ENCODE measurements at regions not wholly inside any gene's neighbourhood (a gene's known extent, or its start where the extent isn't known, plus 50 kb on each side); places are given as distances from the start of the nearest gene placed in this dataset.
"Not testable (repeated sequence)": the region's sequence is repeated elsewhere in the genome, so short reads cannot be mapped to it uniquely, and the experiment has no call there.

GRCh38 chr10:9944690-9945089, 1073.0 kb upstream of the CELF2 start:
- no peaks in the 10 kb centered on the region for H3K4me1 Mint-ChIP-seq
- H3K4me3 Mint-ChIP-seq, result no peak overlapping the region
- H3K27me3 Mint-ChIP-seq, result no peaks in the 10 kb centered on the region
- CTCF ChIA-PET, result no interaction called here
- H3K36me3 Mint-ChIP-seq, result no peaks in the 10 kb centered on the region
- no peak for DNase-seq
- peaks cover 2% of the 10 kb centered on the region for H3K9me3 Mint-ChIP-seq
- H3K27ac Mint-ChIP-seq, result no peak overlapping the region

DNA sequence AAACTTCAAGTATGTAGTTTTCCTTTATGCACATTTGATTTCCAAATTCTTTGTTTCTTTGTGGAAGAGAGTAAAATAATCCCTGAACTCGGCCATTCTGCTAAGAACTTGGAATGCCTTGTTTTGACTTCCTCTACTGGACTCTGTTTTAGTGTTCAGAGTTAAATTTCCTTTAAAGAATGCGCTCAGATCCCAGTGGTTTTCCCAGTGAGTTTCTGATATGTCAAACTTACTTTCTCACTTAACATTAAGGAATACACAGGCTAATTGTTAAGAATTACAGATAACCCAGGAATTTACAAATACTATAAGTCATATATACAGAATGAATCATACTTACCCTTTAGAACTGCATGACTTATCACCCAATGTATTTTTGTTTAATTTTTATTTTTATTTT, 1067.6 kb upstream of the CELF2 start:
- Mint-ChIP-seq H3K27ac (no peak overlapping the region), H3K4me3 (no peak overlapping the region), H3K4me1 (no peaks in the 10 kb centered on the region), H3K36me3 (no peaks in the 10 kb centered on the region), H3K9me3 (peaks cover 3% of the 10 kb centered on the region), H3K27me3 (no peaks in the 10 kb centered on the region)
- CTCF ChIA-PET, result no interaction called here
- no peak for DNase-seq

GRCh38 chr10:9951481-9952257, 1066.0 kb upstream of the CELF2 start:
- H3K4me3 Mint-ChIP-seq, result no peak overlapping the region
- no peak overlapping the region for H3K27ac Mint-ChIP-seq
- H3K4me1 Mint-ChIP-seq, result no peaks in the 10 kb centered on the region
- no peaks in the 10 kb centered on the region for H3K36me3 Mint-ChIP-seq
- CTCF ChIA-PET, result no interaction called here
- H3K27me3 Mint-ChIP-seq, result no peaks in the 10 kb centered on the region
- peaks cover 3% of the 10 kb centered on the region for H3K9me3 Mint-ChIP-seq
- DNase-seq, result no peak

- Mint-ChIP-seq H3K27me3 (no peaks in the 10 kb centered on the region), H3K36me3 (no peaks in the 10 kb centered on the region), H3K9me3 (no peaks in the 10 kb centered on the region), H3K27ac (no peak overlapping the region), H3K4me1 (no peaks in the 10 kb centered on the region), H3K4me3 (no peak overlapping the region)
- no peak for DNase-seq
- CTCF ChIA-PET, result no interaction called here
Measured at GRCh38 chr10:9957351-9957750, 1060.3 kb upstream of the CELF2 start.

GRCh38 chr10:9957876-9958275, 1059.8 kb upstream of the CELF2 start:
- CTCF ChIA-PET, H3K9me3 Mint-ChIP-seq, H3K4me1 Mint-ChIP-seq, H3K4me3 Mint-ChIP-seq, H3K27ac Mint-ChIP-seq, DNase-seq, H3K36me3 Mint-ChIP-seq, H3K27me3 Mint-ChIP-seq: not testable (repeated sequence)

DNA sequence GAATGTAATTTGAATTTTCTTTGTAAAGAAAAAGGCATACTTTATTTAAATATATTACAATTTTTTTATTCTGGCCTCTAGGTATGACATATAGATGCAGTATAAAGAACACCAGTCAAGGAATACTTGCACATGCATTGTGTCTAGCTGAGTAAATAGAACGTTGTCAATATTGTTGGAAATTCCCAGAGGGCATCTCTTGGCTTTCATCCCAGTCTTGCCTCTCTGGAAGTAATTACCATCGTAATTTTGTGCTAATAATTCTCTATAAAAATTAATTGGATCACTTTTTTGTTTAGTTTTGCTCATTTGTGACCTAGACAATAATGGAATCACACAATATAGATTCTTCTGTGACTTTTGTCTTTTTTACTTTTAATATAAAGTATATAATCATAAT, 1052.3 kb upstream of the CELF2 start:
- H3K9me3 Mint-ChIP-seq, result no peaks in the 10 kb centered on the region
- CTCF ChIA-PET, result no interaction called here
- no peaks in the 10 kb centered on the region for H3K27me3 Mint-ChIP-seq
- H3K27ac Mint-ChIP-seq, result no peak overlapping the region
- DNase-seq, result no peak
- no peaks in the 10 kb centered on the region for H3K36me3 Mint-ChIP-seq
- no peaks in the 10 kb centered on the region for H3K4me1 Mint-ChIP-seq
- H3K4me3 Mint-ChIP-seq, result no peak overlapping the region

DNA sequence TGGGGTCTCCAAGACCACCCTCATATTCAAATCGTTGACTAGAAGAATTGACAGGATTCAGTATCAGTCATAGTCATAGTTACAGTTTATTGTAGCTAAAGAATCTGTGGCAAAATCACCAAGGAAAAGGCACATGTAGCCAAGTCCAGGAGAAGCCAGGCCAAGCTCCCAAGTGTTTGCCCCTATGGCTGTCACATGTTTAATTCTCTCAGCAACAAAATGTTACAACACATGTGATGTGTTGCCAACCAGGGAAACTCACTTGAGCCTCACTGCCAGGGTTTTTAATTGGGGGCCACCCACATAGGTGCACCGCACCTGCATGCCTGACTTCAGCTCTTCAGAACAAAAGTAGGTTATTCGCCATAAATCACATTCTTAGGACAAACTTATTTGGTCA, 1030.9 kb upstream of the CELF2 start:
- Mint-ChIP-seq H3K4me1 (no peaks in the 10 kb centered on the region), H3K27ac (no peak overlapping the region), H3K36me3 (no peaks in the 10 kb centered on the region), H3K4me3 (no peak overlapping the region), H3K9me3 (peaks cover 1% of the 10 kb centered on the region), H3K27me3 (no peaks in the 10 kb centered on the region)
- CTCF ChIA-PET, result no interaction called here
- no peak for DNase-seq

DNA sequence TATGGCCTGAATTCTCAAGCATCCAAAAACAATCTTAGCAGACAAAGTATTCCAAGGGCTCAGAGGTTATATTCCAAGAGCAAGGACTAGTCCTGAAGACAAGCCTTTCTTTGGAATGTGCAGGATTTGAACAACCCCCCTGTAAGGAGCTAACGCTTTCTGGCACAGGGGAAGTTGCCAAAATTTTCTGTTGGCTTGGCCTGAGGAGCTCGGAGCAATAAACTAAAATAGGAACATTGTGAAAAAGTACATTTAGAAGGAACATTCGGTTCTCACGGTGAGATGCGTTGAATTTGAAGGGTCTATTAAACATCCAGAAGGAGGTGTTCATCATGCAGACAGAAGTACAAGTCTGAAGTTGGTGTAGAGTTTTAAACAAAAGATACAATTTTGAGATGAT, 1030.5 kb upstream of the CELF2 start:
- Mint-ChIP-seq H3K27me3 (no peaks in the 10 kb centered on the region), H3K9me3 (peaks cover 1% of the 10 kb centered on the region), H3K4me1 (no peaks in the 10 kb centered on the region), H3K36me3 (no peaks in the 10 kb centered on the region), H3K27ac (no peak overlapping the region), H3K4me3 (no peak overlapping the region)
- CTCF ChIA-PET, result no interaction called here
- no peak for DNase-seq

- no peaks in the 10 kb centered on the region for H3K36me3 Mint-ChIP-seq
- CTCF ChIA-PET, result no interaction called here
- no peaks in the 10 kb centered on the region for H3K9me3 Mint-ChIP-seq
- no peaks in the 10 kb centered on the region for H3K27me3 Mint-ChIP-seq
- H3K4me1 Mint-ChIP-seq, result no peaks in the 10 kb centered on the region
- DNase-seq, result no peak
- no peak overlapping the region for H3K27ac Mint-ChIP-seq
- no peak overlapping the region for H3K4me3 Mint-ChIP-seq
Measured at GRCh38 chr10:9992661-9993060, 1025.0 kb upstream of the CELF2 start.

GRCh38 chr10:9994131-9994530, 1023.5 kb upstream of the CELF2 start:
- Mint-ChIP-seq H3K27me3 (no peaks in the 10 kb centered on the region), H3K27ac (no peak overlapping the region), H3K4me1 (no peaks in the 10 kb centered on the region), H3K9me3 (no peaks in the 10 kb centered on the region), H3K4me3 (no peak overlapping the region), H3K36me3 (no peaks in the 10 kb centered on the region)
- CTCF ChIA-PET, result no interaction called here
- DNase-seq, result no peak

GRCh38 chr10:9999627-10000026, 1018.0 kb upstream of the CELF2 start:
- Mint-ChIP-seq H3K27me3 (no peaks in the 10 kb centered on the region), H3K4me3 (no peak overlapping the region), H3K36me3 (no peaks in the 10 kb centered on the region), H3K9me3 (no peaks in the 10 kb centered on the region), H3K4me1 (no peaks in the 10 kb centered on the region), H3K27ac (no peak overlapping the region)
- no peak for DNase-seq
- CTCF ChIA-PET, result no interaction called here

GRCh38 chr10:10007957-10008356, 1009.7 kb upstream of the CELF2 start:
- Mint-ChIP-seq H3K4me1 (no peaks in the 10 kb centered on the region), H3K4me3 (no peak overlapping the region), H3K27ac (no peak overlapping the region), H3K9me3 (no peaks in the 10 kb centered on the region), H3K27me3 (no peaks in the 10 kb centered on the region), H3K36me3 (no peaks in the 10 kb centered on the region)
- no peak for DNase-seq
- CTCF ChIA-PET, result no interaction called here

- no peak overlapping the region for H3K4me3 Mint-ChIP-seq
- no peaks in the 10 kb centered on the region for H3K36me3 Mint-ChIP-seq
- H3K27me3 Mint-ChIP-seq, result no peaks in the 10 kb centered on the region
- H3K9me3 Mint-ChIP-seq, result no peaks in the 10 kb centered on the region
- no peaks in the 10 kb centered on the region for H3K4me1 Mint-ChIP-seq
- CTCF ChIA-PET, result no interaction called here
- DNase-seq, result no peak
- H3K27ac Mint-ChIP-seq, result no peak overlapping the region
Measured at GRCh38 chr10:10010397-10010796, 1007.3 kb upstream of the CELF2 start.

- H3K9me3 Mint-ChIP-seq, result no peaks in the 10 kb centered on the region
- CTCF ChIA-PET, result no interaction called here
- H3K27ac Mint-ChIP-seq, result no peak overlapping the region
- no peaks in the 10 kb centered on the region for H3K4me1 Mint-ChIP-seq
- no peaks in the 10 kb centered on the region for H3K36me3 Mint-ChIP-seq
- no peak for DNase-seq
- no peaks in the 10 kb centered on the region for H3K27me3 Mint-ChIP-seq
- no peak overlapping the region for H3K4me3 Mint-ChIP-seq
Measured at GRCh38 chr10:10014846-10015245, 1002.8 kb upstream of the CELF2 start.

GRCh38 chr10:10017716-10018115, 1000.0 kb upstream of the CELF2 start:
- Mint-ChIP-seq H3K4me3 (no peak overlapping the region), H3K9me3 (peaks cover 1% of the 10 kb centered on the region), H3K4me1 (no peaks in the 10 kb centered on the region), H3K27ac (no peak overlapping the region), H3K27me3 (no peaks in the 10 kb centered on the region), H3K36me3 (no peaks in the 10 kb centered on the region)
- DNase-seq, result no peak
- CTCF ChIA-PET, result no interaction called here

DNA sequence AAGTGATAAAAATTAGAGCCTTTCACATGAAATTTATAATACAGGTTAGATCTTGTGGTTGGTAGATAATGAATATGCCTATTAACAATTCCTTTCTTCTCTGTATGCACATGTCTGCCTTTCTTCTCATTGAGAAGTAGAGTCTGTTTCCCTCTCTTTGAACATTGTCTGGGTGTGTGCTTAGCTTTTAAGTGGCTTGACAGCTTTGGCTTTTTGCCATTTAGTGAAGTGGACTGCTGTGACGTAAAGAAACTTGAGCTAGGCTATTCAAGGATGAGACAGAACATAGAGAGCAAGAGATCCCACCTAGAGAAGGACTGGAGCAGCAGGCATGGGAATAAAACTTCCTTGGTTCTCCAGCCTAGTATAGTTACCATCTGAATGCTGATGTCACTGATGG, 996.7 kb upstream of the CELF2 start:
- Mint-ChIP-seq H3K4me3 (no peak overlapping the region), H3K9me3 (peaks cover 1% of the 10 kb centered on the region), H3K36me3 (no peaks in the 10 kb centered on the region), H3K27me3 (no peaks in the 10 kb centered on the region), H3K4me1 (no peaks in the 10 kb centered on the region), H3K27ac (no peak overlapping the region)
- CTCF ChIA-PET, result no interaction called here
- no peak for DNase-seq

Data from activated naive CD4-positive, alpha-beta T cell treated with anti-CD3 and anti-CD28 coated beads, Interleukin-2, amount 10 ng/mL, durations not matched to agents 7 days and 5 days (primary cell).